ENCODE measurements at regions not wholly inside any gene's neighbourhood (a gene's known extent, or its start where the extent isn't known, plus 50 kb on each side); places are given as distances from the start of the nearest gene placed in this dataset.

DNA sequence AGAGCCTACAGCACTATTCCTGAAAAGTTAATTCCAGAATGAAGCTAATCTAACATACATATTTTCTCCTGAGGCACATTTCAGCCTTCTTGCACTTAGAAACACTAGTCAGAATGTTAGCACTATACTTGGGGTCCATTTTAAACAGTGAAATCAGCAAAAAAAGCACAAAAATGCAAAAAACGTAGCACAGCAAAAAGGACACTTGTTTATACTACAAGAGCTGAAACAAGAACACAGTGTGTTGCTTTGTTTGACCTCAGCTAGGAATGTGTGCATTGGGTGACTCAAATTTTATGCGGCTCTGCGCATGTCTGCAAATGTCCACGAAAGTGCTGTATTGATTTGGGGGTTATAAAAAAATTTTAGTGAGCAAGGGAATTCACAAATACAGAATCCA lies 226.2 kb downstream of the KCNRG start:
- Histone ChIP-seq H3K36me3 (ENCODE audit: control insufficient read depth in 2 of 2, insufficient read depth in 1 of 2, low read length in 2 of 2) (no peaks in the 10 kb centered on the region), H3K27ac (ENCODE audit: extremely low read depth, low read depth, low read length) (no peak overlapping the region), H3K4me3 (ENCODE audit: low read depth, low read length) (no peak overlapping the region), H3K4me1 (ENCODE audit: control insufficient read depth, insufficient read depth, low read length) (peaks cover 5% of the 10 kb centered on the region; the same call in 1 of the 2 replicates), H3K9me3 (ENCODE audit: control insufficient read depth, insufficient read depth, low read depth, low read length) (no peaks in the 10 kb centered on the region)
- TF ChIP-seq, protein P1, sequence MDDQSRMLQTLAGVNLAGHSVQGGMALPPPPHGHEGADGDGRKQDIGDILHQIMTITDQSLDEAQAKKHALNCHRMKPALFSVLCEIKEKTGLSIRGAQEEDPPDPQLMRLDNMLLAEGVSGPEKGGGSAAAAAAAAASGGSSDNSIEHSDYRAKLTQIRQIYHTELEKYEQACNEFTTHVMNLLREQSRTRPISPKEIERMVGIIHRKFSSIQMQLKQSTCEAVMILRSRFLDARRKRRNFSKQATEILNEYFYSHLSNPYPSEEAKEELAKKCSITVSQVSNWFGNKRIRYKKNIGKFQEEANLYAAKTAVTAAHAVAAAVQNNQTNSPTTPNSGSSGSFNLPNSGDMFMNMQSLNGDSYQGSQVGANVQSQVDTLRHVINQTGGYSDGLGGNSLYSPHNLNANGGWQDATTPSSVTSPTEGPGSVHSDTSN (CRISPR knock-in tag; IDR thresholded peaks at IDR 0.05): no peak
- TF ChIP-seq ZNF600 (tag by site-specific recombination; IDR thresholded peaks at IDR 0.05) (no peak), ZNF248 (tag by site-specific recombination; IDR thresholded peaks at IDR 0.05) (no peak), ZNF677 (tag by site-specific recombination; IDR thresholded peaks at IDR 0.05) (no peak), ZBTB44 (tag by site-specific recombination; IDR thresholded peaks at IDR 0.05) (no peak), SP2 (tag by site-specific recombination; IDR thresholded peaks at IDR 0.05) (no peak), ZNF529 (tag by site-specific recombination; IDR thresholded peaks at IDR 0.05; ENCODE audit: insufficient replicate concordance) (no peak), ZNF843 (tag by site-specific recombination; IDR thresholded peaks at IDR 0.05) (no peak), ZBTB10 (tag by site-specific recombination; IDR thresholded peaks at IDR 0.05) (no peak)
- TF ChIP-seq, protein P2, sequence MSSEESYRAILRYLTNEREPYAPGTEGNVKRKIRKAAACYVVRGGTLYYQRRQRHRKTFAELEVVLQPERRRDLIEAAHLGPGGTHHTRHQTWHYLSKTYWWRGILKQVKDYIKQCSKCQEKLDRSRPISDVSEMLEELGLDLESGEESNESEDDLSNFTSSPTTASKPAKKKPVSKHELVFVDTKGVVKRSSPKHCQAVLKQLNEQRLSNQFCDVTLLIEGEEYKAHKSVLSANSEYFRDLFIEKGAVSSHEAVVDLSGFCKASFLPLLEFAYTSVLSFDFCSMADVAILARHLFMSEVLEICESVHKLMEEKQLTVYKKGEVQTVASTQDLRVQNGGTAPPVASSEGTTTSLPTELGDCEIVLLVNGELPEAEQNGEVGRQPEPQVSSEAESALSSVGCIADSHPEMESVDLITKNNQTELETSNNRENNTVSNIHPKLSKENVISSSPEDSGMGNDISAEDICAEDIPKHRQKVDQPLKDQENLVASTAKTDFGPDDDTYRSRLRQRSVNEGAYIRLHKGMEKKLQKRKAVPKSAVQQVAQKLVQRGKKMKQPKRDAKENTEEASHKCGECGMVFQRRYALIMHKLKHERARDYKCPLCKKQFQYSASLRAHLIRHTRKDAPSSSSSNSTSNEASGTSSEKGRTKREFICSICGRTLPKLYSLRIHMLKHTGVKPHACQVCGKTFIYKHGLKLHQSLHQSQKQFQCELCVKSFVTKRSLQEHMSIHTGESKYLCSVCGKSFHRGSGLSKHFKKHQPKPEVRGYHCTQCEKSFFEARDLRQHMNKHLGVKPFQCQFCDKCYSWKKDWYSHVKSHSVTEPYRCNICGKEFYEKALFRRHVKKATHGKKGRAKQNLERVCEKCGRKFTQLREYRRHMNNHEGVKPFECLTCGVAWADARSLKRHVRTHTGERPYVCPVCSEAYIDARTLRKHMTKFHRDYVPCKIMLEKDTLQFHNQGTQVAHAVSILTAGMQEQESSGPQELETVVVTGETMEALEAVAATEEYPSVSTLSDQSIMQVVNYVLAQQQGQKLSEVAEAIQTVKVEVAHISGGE (tag by site-specific recombination; conservative IDR thresholded peaks at IDR 0.05; ENCODE audit: low read depth): no peak
- ChIA-PET POLR2A (no interaction called here), CTCF (interaction anchor here (0.5 to 0.7 kb wide), 2 partner anchors 115 to 285 kb away, joined by 3 to 4 read pairs; no protein-coding TSS in a partner anchor)

GRCh38 chr13:50243931-50244330 lies 228.7 kb downstream of the KCNRG start:
- TF ChIP-seq ZSCAN16 (tag by site-specific recombination; IDR thresholded peaks at IDR 0.05) (no peak), ZNF112 (tag by site-specific recombination; IDR thresholded peaks at IDR 0.05) (no peak), ZNF239 (tag by site-specific recombination; IDR thresholded peaks at IDR 0.05) (no peak), ZBTB1 (tag by site-specific recombination; IDR thresholded peaks at IDR 0.05) (no peak), ZNF248 (tag by site-specific recombination; IDR thresholded peaks at IDR 0.05) (no peak), PATZ1 (tag by site-specific recombination; IDR thresholded peaks at IDR 0.05) (no peak)
- TF ChIP-seq, protein P3, sequence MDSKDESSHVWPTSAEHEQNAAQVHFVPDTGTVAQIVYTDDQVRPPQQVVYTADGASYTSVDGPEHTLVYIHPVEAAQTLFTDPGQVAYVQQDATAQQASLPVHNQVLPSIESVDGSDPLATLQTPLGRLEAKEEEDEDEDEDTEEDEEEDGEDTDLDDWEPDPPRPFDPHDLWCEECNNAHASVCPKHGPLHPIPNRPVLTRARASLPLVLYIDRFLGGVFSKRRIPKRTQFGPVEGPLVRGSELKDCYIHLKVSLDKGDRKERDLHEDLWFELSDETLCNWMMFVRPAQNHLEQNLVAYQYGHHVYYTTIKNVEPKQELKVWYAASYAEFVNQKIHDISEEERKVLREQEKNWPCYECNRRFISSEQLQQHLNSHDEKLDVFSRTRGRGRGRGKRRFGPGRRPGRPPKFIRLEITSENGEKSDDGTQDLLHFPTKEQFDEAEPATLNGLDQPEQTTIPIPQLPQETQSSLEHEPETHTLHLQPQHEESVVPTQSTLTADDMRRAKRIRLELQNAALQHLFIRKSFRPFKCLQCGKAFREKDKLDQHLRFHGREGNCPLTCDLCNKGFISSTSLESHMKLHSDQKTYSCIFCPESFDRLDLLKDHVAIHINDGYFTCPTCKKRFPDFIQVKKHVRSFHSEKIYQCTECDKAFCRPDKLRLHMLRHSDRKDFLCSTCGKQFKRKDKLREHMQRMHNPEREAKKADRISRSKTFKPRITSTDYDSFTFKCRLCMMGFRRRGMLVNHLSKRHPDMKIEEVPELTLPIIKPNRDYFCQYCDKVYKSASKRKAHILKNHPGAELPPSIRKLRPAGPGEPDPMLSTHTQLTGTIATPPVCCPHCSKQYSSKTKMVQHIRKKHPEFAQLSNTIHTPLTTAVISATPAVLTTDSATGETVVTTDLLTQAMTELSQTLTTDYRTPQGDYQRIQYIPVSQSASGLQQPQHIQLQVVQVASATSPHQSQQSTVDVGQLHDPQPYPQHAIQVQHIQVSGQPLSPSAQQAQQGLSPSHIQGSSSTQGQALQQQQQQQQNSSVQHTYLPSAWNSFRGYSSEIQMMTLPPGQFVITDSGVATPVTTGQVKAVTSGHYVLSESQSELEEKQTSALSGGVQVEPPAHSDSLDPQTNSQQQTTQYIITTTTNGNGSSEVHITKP (tag by site-specific recombination; IDR thresholded peaks at IDR 0.05): no peak
- peaks cover 5% of the 10 kb centered on the region; the same call in 1 of the 2 replicates for H3K4me1 ChIP-seq (ENCODE audit: control insufficient read depth, insufficient read depth, low read length)
- no peak overlapping the region for H3K4me3 ChIP-seq (ENCODE audit: low read depth, low read length)
- ChIA-PET POLR2A (no interaction called here), CTCF (no interaction called here)
- no peak overlapping the region for H3K27ac ChIP-seq (ENCODE audit: extremely low read depth, low read depth, low read length)
- H3K9me3 ChIP-seq (ENCODE audit: control insufficient read depth, insufficient read depth, low read depth, low read length): no peaks in the 10 kb centered on the region
- H3K36me3 ChIP-seq (ENCODE audit: control insufficient read depth in 2 of 2, insufficient read depth in 1 of 2, low read length in 2 of 2): no peaks in the 10 kb centered on the region

Data from HEK293 (cell line).